SK-N-SH (cell line): ENCODE measurements at regions not wholly inside any gene's neighbourhood (a gene's known extent, or its start where the extent isn't known, plus 50 kb on each side); places are given as distances from the start of the nearest gene placed in this dataset.
A peak's percentile ranks its signal among the peaks of the same experiment; 100 is the strongest.

Experiments
- CTCF ChIA-PET: fragments of 300-600, 350-600 bp; formaldehyde crosslinking; extraction: SDS; loops from one replicate; lab custom pipeline; 2021; lab: Yijun Ruan, JAX
- POLR2A ChIA-PET: fragments of 350-600 bp; sonication (Branson Sonifier 250); formaldehyde crosslinking; extraction: SDS; loops from one replicate; lab custom pipeline; 2020; ENCODE audit warnings: antibody characterized with exemption, inconsistent platforms; lab: Yijun Ruan, JAX
- DNase-seq: peaks from one replicate; pipeline ENCODE4 v3.0.0; 2012
- H2AFZ ChIP-seq: fragments of 200-600 bp; sonication (generic); 2 replicates; pipeline ENCODE4 v1.8.1; 2016; ENCODE audit warnings: antibody characterized with exemption, mild to moderate bottlenecking, low read depth
- H3F3A ChIP-seq: fragments of 200-600 bp; sonication (generic); replicated peaks from 2 replicates; pipeline ENCODE3; 2016; ENCODE audit warnings: antibody characterized with exemption, mild to moderate bottlenecking; ENCODE audit not compliant: insufficient read depth
- H3K27ac ChIP-seq, 2 experiments: fragments of 200-500 bp in 1 of 2; fragments of 200-600 bp in 1 of 2; sonication (Bioruptor generic) in 1 of 2; sonication (generic), shearing (Covaris generic) in 1 of 2; 2 replicates each; pipeline versions ENCODE4 v1.5.1 to v1.6.1; 2014 to 2016; ENCODE audit warnings: low read depth in 2 of 2, inconsistent platforms in 1 of 2, low read length in 1 of 2, mild to moderate bottlenecking in 1 of 2, mixed read lengths in 1 of 2
- H3K27me3 ChIP-seq: fragments of 200-600 bp; sonication (generic), shearing (Covaris generic); 2 replicates; pipeline ENCODE4 v1.6.1; 2016; ENCODE audit warnings: mixed run types; ENCODE audit not compliant: insufficient read depth
- H3K36me3 ChIP-seq, 2 experiments: fragments of 200-500 bp in 1 of 2; fragments of 200-600 bp in 1 of 2; sonication (Bioruptor generic) in 1 of 2; sonication (generic) in 1 of 2; replicated peaks in 1 of 2; 2 replicates each; pipeline versions ENCODE3 to v1.5.1; 2014 to 2016; ENCODE audit warnings: low read length in 1 of 2, mild to moderate bottlenecking in 1 of 2; ENCODE audit not compliant: insufficient read depth in 2 of 2, control insufficient read depth in 1 of 2
- H3K4me1 ChIP-seq, 2 experiments: fragments of 200-500 bp in 1 of 2; fragments of 200-600 bp in 1 of 2; sonication (Bioruptor generic) in 1 of 2; sonication (generic), shearing (Covaris generic) in 1 of 2; 2 replicates each; pipeline versions ENCODE4 v1.5.1 to v1.6.1; 2014 to 2016; ENCODE audit warnings: low read depth in 1 of 2, low read length in 1 of 2, mixed run types in 1 of 2; ENCODE audit not compliant: insufficient read depth in 2 of 2, control insufficient read depth in 1 of 2
- H3K4me2 ChIP-seq: fragments of 200-600 bp; sonication (generic), shearing (Covaris generic); 2 replicates; pipeline ENCODE4 v1.6.1; 2017; ENCODE audit warnings: mixed run types
- H3K4me3 ChIP-seq, 2 experiments: fragments of 200-500 bp in 1 of 2; fragments of 200-600 bp in 1 of 2; sonication (Bioruptor generic) in 1 of 2; sonication (generic), shearing (Covaris generic) in 1 of 2; 2 replicates each; pipeline versions ENCODE4 v1.5.1 to v1.8.1; 2014 to 2016; ENCODE audit warnings: low read depth in 2 of 2, inconsistent platforms in 1 of 2, low read length in 1 of 2, mild to moderate bottlenecking in 1 of 2, mixed read lengths in 1 of 2, moderate library complexity in 1 of 2
- H3K79me2 ChIP-seq: fragments of 200-600 bp; sonication (generic); 2 replicates; pipeline ENCODE4 v1.8.1; 2017; ENCODE audit warnings: mild to moderate bottlenecking; ENCODE audit not compliant: insufficient read depth
- H3K9ac ChIP-seq: fragments of 200-600 bp; sonication (generic); 2 replicates; pipeline ENCODE4 v1.6.1; 2017; ENCODE audit warnings: mixed run types
- H3K9me2 ChIP-seq: fragments of 200-600 bp; sonication (generic); 2 replicates; pipeline ENCODE4 v1.6.1; 2017; ENCODE audit warnings: mixed run types
- H3K9me3 ChIP-seq: fragments of 200-600 bp; sonication (generic); 2 replicates; pipeline ENCODE4 v1.6.1; 2017; ENCODE audit warnings: mixed run types, mild to moderate bottlenecking, moderate library complexity
- H4K20me1 ChIP-seq: fragments of 200-600 bp; sonication (generic); 2 replicates; pipeline ENCODE4 v1.6.1; 2017; ENCODE audit warnings: mild to moderate bottlenecking, mixed run types; ENCODE audit not compliant: insufficient read depth
- ELF1 ChIP-seq: IDR thresholded peaks from 2 replicates; pipeline ENCODE4 v1.4.0; 2012
- EP300 ChIP-seq, 2 experiments: IDR thresholded peaks; 2 replicates each; pipeline versions ENCODE4 v1.4.0 to v1.6.1; 2012; ENCODE audit warnings: borderline replicate concordance in 1 of 2, low read depth in 1 of 2, low read length in 1 of 2
- EZH2phosphoT487 ChIP-seq: fragments of 200-600 bp; sonication (generic); IDR thresholded peaks from 2 replicates; pipeline ENCODE4 v1.6.1; 2017; ENCODE audit warnings: low read depth, mixed run types, mild to moderate bottlenecking, antibody characterized with exemption, moderate library complexity, borderline replicate concordance
- FOXJ3 ChIP-seq: sonication (generic); formaldehyde crosslinking; IDR thresholded peaks from 2 replicates; pipeline ENCODE4 v1.5.1; 2020; ENCODE audit warnings: mild to moderate bottlenecking, missing genetic modification reagents
- GATA2 ChIP-seq: sonication (generic); formaldehyde crosslinking; IDR thresholded peaks from 2 replicates; pipeline ENCODE4 v1.5.0; 2020; ENCODE audit warnings: mild to moderate bottlenecking, missing genetic modification reagents
- JUND ChIP-seq: IDR thresholded peaks from 2 replicates; pipeline ENCODE4 v1.4.0; 2012
- NRF1 ChIP-seq: IDR thresholded peaks from 2 replicates; pipeline ENCODE4 v1.6.1; 2012; ENCODE audit warnings: low read depth, mild to moderate bottlenecking, low read length
- PBX3 ChIP-seq: IDR thresholded peaks from 2 replicates; pipeline ENCODE4; 2012
- POLR2AphosphoS5 ChIP-seq: IDR thresholded peaks from 2 replicates; pipeline ENCODE4 v1.6.1; 2012; ENCODE audit warnings: low read depth, low read length
- RCOR1 ChIP-seq: fragments of 150-350 bp; IDR thresholded peaks from 2 replicates; pipeline ENCODE4 v1.6.1; 2017; ENCODE audit warnings: antibody characterized with exemption, low read length
- RFX5 ChIP-seq: IDR thresholded peaks from 2 replicates; pipeline ENCODE4 v1.6.1; 2012; ENCODE audit warnings: mild to moderate bottlenecking, improper control_type of control experiment, low read length
- SIN3A ChIP-seq: IDR thresholded peaks from 2 replicates; pipeline ENCODE4 v1.6.1; 2012; ENCODE audit warnings: low read depth, mild to moderate bottlenecking, low read length, moderate library complexity, borderline replicate concordance
- TAF1 ChIP-seq: IDR thresholded peaks from 2 replicates; pipeline ENCODE4 v1.6.1; 2012; ENCODE audit warnings: low read depth, mild to moderate bottlenecking, low read length, moderate library complexity, borderline replicate concordance
- TEAD4 ChIP-seq: IDR thresholded peaks from 2 replicates; pipeline ENCODE4 v1.4.0; 2012; ENCODE audit warnings: mild to moderate bottlenecking, borderline replicate concordance; ENCODE audit not compliant: insufficient read depth
- USF2 ChIP-seq: fragments of 150-350 bp; IDR thresholded peaks from 2 replicates; pipeline ENCODE4 v1.6.1; 2017; ENCODE audit warnings: antibody characterized with exemption, low read length, low read depth, borderline replicate concordance
- WGBS: methylation state at CpG from one replicate; pipeline ENCODE4 v1.1.6; 2017; ENCODE audit warnings: low lambda C conversion rate; 5-methylcytosine and 5-hydroxymethylcytosine counted together
- TF ChIP-seq, protein P1 (sequence below): IDR thresholded peaks from 2 replicates; pipeline ENCODE4 v1.4.0; 2012; ENCODE audit warnings: low read depth, borderline replicate concordance

GRCh38 chr6:22910370-22910769 is 341.0 kb downstream of the HDGFL1 start:
- Histone ChIP-seq H3K79me2 (no peaks in the 10 kb centered on the region), H3K27me3 (no peaks in the 10 kb centered on the region), H3K4me1 (no peaks in the 10 kb centered on the region), H3K4me3 (no peak overlapping the region), H3F3A (no peaks in the 10 kb centered on the region), H3K4me2 (no peak overlapping the region), H3K9me2 (no peaks in the 10 kb centered on the region), H3K36me3 (no peaks in the 10 kb centered on the region), H2AFZ (no peak overlapping the region), H4K20me1 (no peaks in the 10 kb centered on the region), H3K27ac (no peak overlapping the region), H3K9me3 (no peaks in the 10 kb centered on the region), H3K9ac (no peak overlapping the region)
- ChIA-PET POLR2A (no interaction called here), CTCF (no interaction called here)
- WGBS, result 64% methylated on average over 4 of the region's 4 CpGs
- no peak for DNase-seq
- TF ChIP-seq RFX5, result no peak
- TF ChIP-seq RCOR1, result no peak
- TF ChIP-seq NRF1, result no peak
- no peak for TF ChIP-seq TEAD4
- TF ChIP-seq TAF1, result no peak
- TF ChIP-seq, protein P1, sequence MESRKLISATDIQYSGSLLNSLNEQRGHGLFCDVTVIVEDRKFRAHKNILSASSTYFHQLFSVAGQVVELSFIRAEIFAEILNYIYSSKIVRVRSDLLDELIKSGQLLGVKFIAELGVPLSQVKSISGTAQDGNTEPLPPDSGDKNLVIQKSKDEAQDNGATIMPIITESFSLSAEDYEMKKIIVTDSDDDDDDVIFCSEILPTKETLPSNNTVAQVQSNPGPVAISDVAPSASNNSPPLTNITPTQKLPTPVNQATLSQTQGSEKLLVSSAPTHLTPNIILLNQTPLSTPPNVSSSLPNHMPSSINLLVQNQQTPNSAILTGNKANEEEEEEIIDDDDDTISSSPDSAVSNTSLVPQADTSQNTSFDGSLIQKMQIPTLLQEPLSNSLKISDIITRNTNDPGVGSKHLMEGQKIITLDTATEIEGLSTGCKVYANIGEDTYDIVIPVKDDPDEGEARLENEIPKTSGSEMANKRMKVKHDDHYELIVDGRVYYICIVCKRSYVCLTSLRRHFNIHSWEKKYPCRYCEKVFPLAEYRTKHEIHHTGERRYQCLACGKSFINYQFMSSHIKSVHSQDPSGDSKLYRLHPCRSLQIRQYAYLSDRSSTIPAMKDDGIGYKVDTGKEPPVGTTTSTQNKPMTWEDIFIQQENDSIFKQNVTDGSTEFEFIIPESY, result no peak
- no peak for TF ChIP-seq SIN3A
- no peak for TF ChIP-seq ELF1
- TF ChIP-seq EP300 (IDR thresholded peaks at IDR 0.05; ENCODE audit: borderline replicate concordance in 1 of 2, low read depth in 1 of 2, low read length in 1 of 2), result no peak
- no peak for TF ChIP-seq POLR2AphosphoS5
- TF ChIP-seq EZH2phosphoT487, result no peak
- no peak for TF ChIP-seq USF2
- TF ChIP-seq GATA2 (CRISPR knock-in tag), result no peak
- no peak for TF ChIP-seq JUND
- no peak for TF ChIP-seq PBX3

- Histone ChIP-seq H4K20me1 (no peaks in the 10 kb centered on the region), H3K4me3 (no peak overlapping the region), H3F3A (no peaks in the 10 kb centered on the region), H3K36me3 (no peaks in the 10 kb centered on the region), H3K27ac (peak overlapping the region in 1 of 2 experiments; percentile 22; a peak in 1 of 4 replicates), H3K9me3 (no peaks in the 10 kb centered on the region), H3K4me2 (no peak overlapping the region), H3K4me1 (peaks cover 0 to 3% of the 10 kb centered on the region in 2 experiments; a peak in 1 of 4 replicates), H2AFZ (no peak overlapping the region), H3K9ac (no peak overlapping the region), H3K79me2 (no peaks in the 10 kb centered on the region), H3K27me3 (no peaks in the 10 kb centered on the region), H3K9me2 (no peaks in the 10 kb centered on the region)
- TF ChIP-seq TEAD4, result no peak
- no peak for TF ChIP-seq RCOR1
- no peak for TF ChIP-seq FOXJ3 (CRISPR knock-in tag)
- ChIA-PET POLR2A (no interaction called here), CTCF (no interaction called here)
- DNase-seq, result no peak
- WGBS, result 85% methylated on average over 2 of the region's 2 CpGs
Measured at GRCh38 chr6:22913612-22914011, 344.2 kb downstream of the HDGFL1 start.
